ENCODE measurements at regions not wholly inside any gene's neighbourhood (a gene's known extent, or its start where the extent isn't known, plus 50 kb on each side); places are given as distances from the start of the nearest gene placed in this dataset.

DNA sequence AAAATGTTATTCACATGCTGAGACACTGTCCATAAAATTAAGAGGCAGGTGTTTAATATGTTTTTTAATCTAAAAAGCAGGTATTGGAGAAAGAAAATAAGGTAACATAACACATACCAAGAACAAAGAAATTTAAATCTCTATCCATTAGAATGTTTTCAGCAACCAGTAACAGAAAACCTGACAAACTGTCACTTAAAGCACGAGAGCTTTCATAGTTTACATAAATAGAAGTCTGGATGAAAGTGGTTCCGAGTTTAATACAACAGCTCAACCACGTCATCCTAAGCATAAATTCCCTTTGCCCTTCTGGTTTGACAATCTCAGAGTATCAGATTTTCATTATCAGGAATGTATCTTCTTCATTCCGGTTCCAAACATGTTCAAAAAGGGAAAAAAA is 1249.4 kb upstream of the SORCS1 start:
- TF ChIP-seq, protein P1, sequence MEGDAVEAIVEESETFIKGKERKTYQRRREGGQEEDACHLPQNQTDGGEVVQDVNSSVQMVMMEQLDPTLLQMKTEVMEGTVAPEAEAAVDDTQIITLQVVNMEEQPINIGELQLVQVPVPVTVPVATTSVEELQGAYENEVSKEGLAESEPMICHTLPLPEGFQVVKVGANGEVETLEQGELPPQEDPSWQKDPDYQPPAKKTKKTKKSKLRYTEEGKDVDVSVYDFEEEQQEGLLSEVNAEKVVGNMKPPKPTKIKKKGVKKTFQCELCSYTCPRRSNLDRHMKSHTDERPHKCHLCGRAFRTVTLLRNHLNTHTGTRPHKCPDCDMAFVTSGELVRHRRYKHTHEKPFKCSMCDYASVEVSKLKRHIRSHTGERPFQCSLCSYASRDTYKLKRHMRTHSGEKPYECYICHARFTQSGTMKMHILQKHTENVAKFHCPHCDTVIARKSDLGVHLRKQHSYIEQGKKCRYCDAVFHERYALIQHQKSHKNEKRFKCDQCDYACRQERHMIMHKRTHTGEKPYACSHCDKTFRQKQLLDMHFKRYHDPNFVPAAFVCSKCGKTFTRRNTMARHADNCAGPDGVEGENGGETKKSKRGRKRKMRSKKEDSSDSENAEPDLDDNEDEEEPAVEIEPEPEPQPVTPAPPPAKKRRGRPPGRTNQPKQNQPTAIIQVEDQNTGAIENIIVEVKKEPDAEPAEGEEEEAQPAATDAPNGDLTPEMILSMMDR (IDR thresholded peaks at IDR 0.05; ENCODE audit: low read depth, low read length): no peak
- H3K9me3 ChIP-seq (ENCODE audit: control insufficient read depth, insufficient read depth, low read length): no peaks in the 10 kb centered on the region
- no peaks in the 10 kb centered on the region for H3K27me3 ChIP-seq (ENCODE audit: control insufficient read depth, insufficient read depth, low read length)
- ChIA-PET POLR2A (no interaction called here), CTCF (no interaction called here)
- H3K27ac ChIP-seq (ENCODE audit: low read depth, low read length): no peak overlapping the region
- H3K4me3 ChIP-seq (ENCODE audit: low read depth, low read length): no peak overlapping the region
- no peak for DNase-seq (ENCODE audit: low read depth, low spot score)

DNA sequence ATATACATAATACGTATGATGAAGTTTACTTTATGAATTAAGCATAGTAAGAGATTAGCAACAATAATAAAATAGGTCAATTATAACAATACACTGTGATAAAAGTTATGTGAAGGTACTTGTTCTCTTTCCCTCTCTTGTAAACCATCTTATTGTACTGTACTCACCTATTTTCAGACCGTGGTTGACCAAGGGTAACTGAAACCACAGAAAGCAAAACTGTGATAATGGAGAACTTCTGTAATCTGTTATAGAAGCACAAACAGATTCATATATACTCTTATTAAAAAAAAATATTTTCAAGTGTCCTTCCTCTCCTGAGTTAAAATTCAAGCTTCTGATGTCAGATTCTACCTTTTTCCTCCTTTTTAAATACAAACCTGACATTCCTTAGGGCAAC is 1247.8 kb upstream of the SORCS1 start:
- no peak for DNase-seq (ENCODE audit: low read depth, low spot score)
- Histone ChIP-seq H3K9me3 (ENCODE audit: control insufficient read depth, insufficient read depth, low read length) (peaks cover 2% of the 10 kb centered on the region; the same call in 1 of the 2 replicates), H3K27me3 (ENCODE audit: control insufficient read depth, insufficient read depth, low read length) (no peaks in the 10 kb centered on the region), H3K4me3 (ENCODE audit: low read depth, low read length) (no peak overlapping the region), H3K27ac (ENCODE audit: low read depth, low read length) (no peak overlapping the region)
- POLR2A ChIA-PET: no interaction called here
- CTCF ChIA-PET: no interaction called here
- TF ChIP-seq, protein P1 (IDR thresholded peaks at IDR 0.05; ENCODE audit: low read depth, low read length): no peak

DNA sequence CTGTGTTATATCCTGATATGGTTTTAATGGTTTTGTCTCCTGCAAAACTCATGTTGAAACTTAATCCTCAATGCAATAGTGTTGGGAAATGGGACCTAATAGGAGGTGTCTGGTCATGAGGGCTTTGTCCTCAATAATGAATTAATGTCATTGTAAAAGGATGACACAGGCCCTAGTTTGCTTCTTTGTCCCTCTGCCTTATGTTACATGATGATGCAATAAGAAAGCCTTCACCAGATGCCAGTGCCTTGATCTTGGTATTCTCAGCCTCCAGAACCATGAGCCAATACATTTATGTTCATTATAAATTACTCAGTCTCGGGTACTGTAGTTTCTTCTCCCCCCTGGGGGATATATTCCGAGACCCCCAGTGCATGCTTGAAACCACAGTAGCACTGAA is 1247.4 kb upstream of the SORCS1 start:
- Histone ChIP-seq H3K27me3 (ENCODE audit: control insufficient read depth, insufficient read depth, low read length) (no peaks in the 10 kb centered on the region), H3K4me3 (ENCODE audit: low read depth, low read length) (no peak overlapping the region), H3K9me3 (ENCODE audit: control insufficient read depth, insufficient read depth, low read length) (peaks cover 2% of the 10 kb centered on the region; the same call in 1 of the 2 replicates), H3K27ac (ENCODE audit: low read depth, low read length) (no peak overlapping the region)
- TF ChIP-seq, protein P1 (IDR thresholded peaks at IDR 0.05; ENCODE audit: low read depth, low read length): no peak
- no peak for DNase-seq (ENCODE audit: low read depth, low spot score)
- ChIA-PET CTCF (no interaction called here), POLR2A (no interaction called here)

DNA sequence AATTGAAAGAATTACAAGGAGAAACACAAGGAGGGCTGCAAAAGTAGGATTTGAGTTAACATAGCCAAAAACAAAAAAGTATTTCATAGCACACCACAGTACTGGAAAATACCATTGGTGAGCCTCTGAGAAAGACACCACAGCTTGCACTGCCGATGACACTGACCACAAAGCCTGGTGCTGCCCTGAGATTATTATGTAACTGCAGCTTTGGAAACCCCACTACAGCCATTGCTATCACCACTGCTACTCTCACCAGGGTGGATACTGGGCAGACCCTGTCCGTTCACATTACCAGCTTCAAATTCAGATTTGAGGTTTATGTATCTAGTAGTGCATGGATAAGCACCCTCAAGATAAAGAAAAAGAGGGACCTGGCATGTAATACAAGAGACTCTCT is 1246.7 kb upstream of the SORCS1 start:
- no peaks in the 10 kb centered on the region for H3K27me3 ChIP-seq (ENCODE audit: control insufficient read depth, insufficient read depth, low read length)
- no peak for DNase-seq (ENCODE audit: low read depth, low spot score)
- POLR2A ChIA-PET: no interaction called here
- no peak overlapping the region for H3K4me3 ChIP-seq (ENCODE audit: low read depth, low read length)
- CTCF ChIA-PET: no interaction called here
- TF ChIP-seq, protein P1 (IDR thresholded peaks at IDR 0.05; ENCODE audit: low read depth, low read length): no peak
- no peak overlapping the region for H3K27ac ChIP-seq (ENCODE audit: low read depth, low read length)
- H3K9me3 ChIP-seq (ENCODE audit: control insufficient read depth, insufficient read depth, low read length): peaks cover 2% of the 10 kb centered on the region; the same call in 1 of the 2 replicates

DNA sequence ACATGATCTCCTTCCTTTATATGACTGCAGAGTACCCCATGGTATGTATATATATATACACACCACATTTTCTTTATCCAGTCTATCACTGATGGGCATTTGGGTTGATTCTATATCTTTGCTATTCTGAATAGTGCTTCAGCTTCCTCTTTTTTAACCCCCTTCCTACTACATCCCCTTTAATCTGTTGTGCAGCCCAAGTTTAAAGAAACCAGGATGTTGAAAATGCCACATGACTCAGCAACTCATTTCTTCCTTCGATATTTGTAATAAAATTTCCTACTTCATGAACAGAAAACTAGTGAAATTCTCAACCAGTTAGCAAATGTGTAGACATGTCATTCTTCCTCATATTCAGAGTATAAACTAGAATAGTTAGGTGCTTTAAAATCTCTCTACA is 1245.7 kb upstream of the SORCS1 start:
- DNase-seq (ENCODE audit: low read depth, low spot score): no peak
- CTCF ChIA-PET: no interaction called here
- TF ChIP-seq, protein P1 (IDR thresholded peaks at IDR 0.05; ENCODE audit: low read depth, low read length): no peak
- Histone ChIP-seq H3K27ac (ENCODE audit: low read depth, low read length) (no peak overlapping the region), H3K4me3 (ENCODE audit: low read depth, low read length) (no peak overlapping the region), H3K9me3 (ENCODE audit: control insufficient read depth, insufficient read depth, low read length) (peaks cover 2% of the 10 kb centered on the region; the same call in 1 of the 2 replicates), H3K27me3 (ENCODE audit: control insufficient read depth, insufficient read depth, low read length) (no peaks in the 10 kb centered on the region)
- POLR2A ChIA-PET: no interaction called here
